HCT116 (cell line): ENCODE measurements at regions not wholly inside any gene's neighbourhood (a gene's known extent, or its start where the extent isn't known, plus 50 kb on each side); places are given as distances from the start of the nearest gene placed in this dataset.

Experiments
- ATAC-seq: fragments of 200-7000 bp; cut with Tn5 transposase; 2 replicates; pipeline ENCODE4 v1.9.1; 2020; ENCODE audit warnings: mild to moderate bottlenecking, moderate library complexity
- BruUV-seq: library from RNA; stranded (reverse); fragments of 400-500 nt; replicated peaks from 2 replicates; lab custom pipeline; 2021; lab: Mats Ljungman, UMichigan
- CTCF ChIA-PET: fragments of 300-600 bp; sonication (Branson Sonifier 250); formaldehyde crosslinking; loops from one replicate; lab custom pipeline; 2021; ENCODE audit warnings: antibody characterized with exemption; lab: Charles Lee
- POLR2A ChIA-PET: fragments of 300-600, 350-600 bp; sonication (Branson Sonifier 250); formaldehyde crosslinking; loops from one replicate; lab custom pipeline; 2021; ENCODE audit warnings: antibody characterized with exemption; lab: Charles Lee
- RAD21 ChIA-PET, 2 experiments: fragments of 300-600 bp; sonication (Branson Sonifier 250); formaldehyde crosslinking; loops; one replicate each; lab custom pipeline; 2023; ENCODE audit warnings: low total read pairs in 2 of 2; ENCODE audit not compliant: uncharacterized antibody in 2 of 2, unreplicated experiment in 2 of 2, low non-redundant PET in 1 of 2; lab: Charles Lee
- DNase-seq: peaks from one replicate; pipeline ENCODE4 v3.0.0-alpha.2; 2010; ENCODE audit warnings: low read depth, low spot score
- H2AFZ ChIP-seq: fragments of 200-600 bp; shearing (Covaris generic), sonication (generic); 2 replicates; pipeline ENCODE4 v1.6.1; 2017; ENCODE audit warnings: low read depth, mixed run types, mixed read lengths, antibody characterized with exemption, low read length; ENCODE audit not compliant: poor library complexity, severe bottlenecking
- H3K27ac ChIP-seq: 2 replicates; pipeline ENCODE4 v1.5.1; 2012; ENCODE audit warnings: low read depth, low read length
- H3K27me3 ChIP-seq: fragments of 200-600 bp; sonication (generic); 2 replicates; pipeline ENCODE4 v1.6.1; 2016; ENCODE audit warnings: mixed run types, low read length, mixed read lengths; ENCODE audit not compliant: insufficient read depth
- H3K36me3 ChIP-seq, 2 experiments: fragments of 200-500 bp in 1 of 2; fragments of 200-600 bp in 1 of 2; sonication (Bioruptor generic) in 1 of 2; sonication (generic) in 1 of 2; 2 replicates each; pipeline versions ENCODE4 v1.5.1 to v1.6.1; 2014 to 2016; ENCODE audit warnings: low read length in 2 of 2, inconsistent platforms in 1 of 2, mixed read lengths in 1 of 2, mixed run types in 1 of 2; ENCODE audit not compliant: insufficient read depth in 2 of 2, control insufficient read depth in 1 of 2
- H3K4me1 ChIP-seq, 2 experiments: fragments of 200-600 bp in 1 of 2; sonication (generic) in 1 of 2; 2 replicates each; pipeline versions ENCODE4 v1.5.1 to v1.6.1; 2012 to 2017; ENCODE audit warnings: low read length in 2 of 2, inconsistent platforms in 1 of 2, mild to moderate bottlenecking in 1 of 2, mixed read lengths in 1 of 2, mixed run types in 1 of 2, moderate library complexity in 1 of 2; ENCODE audit not compliant: insufficient read depth in 2 of 2, control insufficient read depth in 1 of 2
- H3K4me2 ChIP-seq: fragments of 200-600 bp; sonication (generic); 2 replicates; pipeline ENCODE4 v1.6.1; 2017; ENCODE audit warnings: mixed run types, low read length, mixed read lengths
- H3K4me3 ChIP-seq, 2 experiments: fragments of 200-600 bp in 1 of 2; sonication (generic) in 1 of 2; replicated peaks in 1 of 2; 2 replicates each; pipeline ENCODE4 v1.5.1; 2011 to 2016; ENCODE audit warnings: low read length in 2 of 2, control low read depth in 1 of 2, low read depth in 1 of 2, mild to moderate bottlenecking in 1 of 2, mixed read lengths in 1 of 2, mixed run types in 1 of 2
- H3K79me2 ChIP-seq: fragments of 200-600 bp; sonication (generic); 2 replicates; pipeline ENCODE4 v1.6.1; 2017; ENCODE audit warnings: mild to moderate bottlenecking, mixed run types, low read length, moderate library complexity, mixed read lengths; ENCODE audit not compliant: insufficient read depth
- H3K9ac ChIP-seq: fragments of 200-600 bp; sonication (generic); 2 replicates; pipeline ENCODE4 v1.6.1; 2016; ENCODE audit warnings: low read length, mixed read lengths
- H3K9me2 ChIP-seq: fragments of 200-600 bp; sonication (generic), shearing (Covaris generic); 2 replicates; pipeline ENCODE4 v1.6.1; 2017; ENCODE audit warnings: mixed run types, mild to moderate bottlenecking, moderate library complexity; ENCODE audit not compliant: insufficient read depth
- H3K9me3 ChIP-seq, 2 experiments: fragments of 200-500 bp in 1 of 2; fragments of 200-600 bp in 1 of 2; sonication (Bioruptor generic) in 1 of 2; sonication (generic) in 1 of 2; 2 replicates each; pipeline ENCODE4 v1.6.1; 2014 to 2017; ENCODE audit warnings: low read length in 2 of 2, mixed read lengths in 2 of 2, inconsistent platforms in 1 of 2, low read depth in 1 of 2, mild to moderate bottlenecking in 1 of 2, mixed run types in 1 of 2, moderate library complexity in 1 of 2; ENCODE audit not compliant: control insufficient read depth in 1 of 2, insufficient read depth in 1 of 2
- H4K20me1 ChIP-seq: fragments of 200-600 bp; sonication (generic), shearing (Covaris generic); 2 replicates; pipeline ENCODE4 v1.6.1; 2017; ENCODE audit warnings: mixed run types, mild to moderate bottlenecking, moderate library complexity; ENCODE audit not compliant: insufficient read depth
- CTCF ChIP-seq, 3 experiments: fragments of 200-600 bp in 1 of 3; sonication (generic) in 1 of 3; IDR thresholded peaks in 2 of 3; conservative IDR thresholded peaks in 1 of 3; 2 replicates each; pipeline ENCODE4 v1.5.1; 2012 to 2017; ENCODE audit warnings: low read depth in 2 of 3, low read length in 2 of 3, antibody characterized with exemption in 1 of 3, borderline replicate concordance in 1 of 3, control low read depth in 1 of 3, mild to moderate bottlenecking in 1 of 3, mixed read lengths in 1 of 3, mixed run types in 1 of 3, moderate library complexity in 1 of 3; ENCODE audit not compliant: insufficient read depth in 1 of 3
- ELF1 ChIP-seq: IDR thresholded peaks from 2 replicates; pipeline ENCODE4 v1.6.1; 2012; ENCODE audit warnings: low read depth, borderline replicate concordance
- EZH2 ChIP-seq: fragments of 200-600 bp; sonication (generic); IDR thresholded peaks from 2 replicates; pipeline ENCODE4 v1.6.1; 2017; ENCODE audit warnings: antibody characterized with exemption, mixed run types
- FOSL1 ChIP-seq: IDR thresholded peaks from 2 replicates; pipeline ENCODE4 v1.6.1; 2012; ENCODE audit warnings: low read depth
- JUND ChIP-seq: IDR thresholded peaks from 2 replicates; pipeline ENCODE4 v1.6.1; 2012
- POLR2A ChIP-seq: IDR thresholded peaks from 2 replicates; pipeline ENCODE4 v1.7.0; 2011; ENCODE audit warnings: borderline replicate concordance; ENCODE audit not compliant: insufficient read depth, insufficient read length; ENCODE audit errors: extremely low read depth
- RAD21 ChIP-seq: IDR thresholded peaks from 2 replicates; pipeline ENCODE4 v1.6.1; 2012; ENCODE audit warnings: low read depth, mild to moderate bottlenecking
- SIN3A ChIP-seq: IDR thresholded peaks from 2 replicates; pipeline ENCODE4 v1.6.1; 2012; ENCODE audit warnings: low read depth
- TCF7L2 ChIP-seq: IDR thresholded peaks from 2 replicates; pipeline ENCODE4 v1.7.0; 2011; ENCODE audit warnings: borderline replicate concordance, inconsistent platforms; ENCODE audit not compliant: insufficient read depth, insufficient read length; ENCODE audit errors: extremely low read depth
- YY1 ChIP-seq: IDR thresholded peaks from 2 replicates; pipeline ENCODE4 v1.6.1; 2011; ENCODE audit warnings: low read length, low read depth, moderate library complexity, mild to moderate bottlenecking; ENCODE audit not compliant: insufficient replicate concordance; ENCODE audit errors: extremely low read depth
- ZFX ChIP-seq: fragments of 450-650 bp; IDR thresholded peaks from 2 replicates; pipeline ENCODE4 v1.6.1; 2017
- ZNF274 ChIP-seq: fragments of 200-500 bp; sonication (Bioruptor generic); IDR thresholded peaks from 2 replicates; pipeline ENCODE4 v1.6.1; 2014; ENCODE audit warnings: mild to moderate bottlenecking, low read depth, low read length, inconsistent platforms
- intact Hi-C: fragments of 100-400 bp; cut with micrococcal nuclease; formaldehyde crosslinking; loops from 2 replicates; pipeline ENCODE4 v1.10.0; 2022

GRCh38 chr20:3313683-3314065, 74.7 kb upstream of the SLC4A11 start:
- no peaks in the 10 kb centered on the region for H3K79me2 ChIP-seq
- no peak for DNase-seq
- H3K27me3 ChIP-seq = no peaks in the 10 kb centered on the region
- CTCF ChIA-PET = no interaction called here
- no peak overlapping the region for H3K9ac ChIP-seq
- POLR2A ChIA-PET = no interaction called here
- H3K27ac ChIP-seq = no peak overlapping the region
- intact Hi-C loops = no loop called here
- H2AFZ ChIP-seq = no peak overlapping the region
- no peak overlapping the region for H3K4me3 ChIP-seq
- RAD21 ChIA-PET = no interaction called here
- no peaks in the 10 kb centered on the region for H3K9me2 ChIP-seq
- no peaks in the 10 kb centered on the region for H3K4me1 ChIP-seq
- no TSS peak for BruUV-seq
- no peak overlapping the region for H3K4me2 ChIP-seq
- H4K20me1 ChIP-seq = no peaks in the 10 kb centered on the region
- ATAC-seq = no peak
- TF ChIP-seq POLR2A = no peak
- TF ChIP-seq JUND = no peak
- no peak for TF ChIP-seq RAD21
- no peak for TF ChIP-seq YY1
- no peak for TF ChIP-seq CTCF (IDR thresholded peaks at IDR 0.05 in 2 of 3, conservative IDR thresholded peaks at IDR 0.05 in 1 of 3; ENCODE audit: borderline replicate concordance in 1 of 3, insufficient read depth in 1 of 3, low read depth in 2 of 3, low read length in 2 of 3)
- TF ChIP-seq FOSL1 = no peak
- no peak for TF ChIP-seq TCF7L2
- TF ChIP-seq ZNF274 = no peak
- no peak for TF ChIP-seq ZFX
- no peak for TF ChIP-seq SIN3A
- TF ChIP-seq EZH2 = no peak
- TF ChIP-seq ELF1 = no peak
- no peaks in the 10 kb centered on the region for H3K9me3 ChIP-seq
- no peaks in the 10 kb centered on the region; a peak in 1 of 4 replicates for H3K36me3 ChIP-seq
